ENCODE measurements at regions not wholly inside any gene's neighbourhood (a gene's known extent, or its start where the extent isn't known, plus 50 kb on each side); places are given as distances from the start of the nearest gene placed in this dataset.

- TF ChIP-seq CTCF (IDR thresholded peaks at IDR 0.05) = no peak
- TF ChIP-seq POLR2A (IDR thresholded peaks at IDR 0.05) = no peak
- no peak for TF ChIP-seq EP300 (IDR thresholded peaks at IDR 0.05)
Observed at GRCh38 chr11:87976009-87976408, 199.2 kb downstream of the RAB38 start.

Data from tibial nerve (tissue), 4 donors.